Suprapubic skin (tissue), 4 donors: ENCODE measurements at regions not wholly inside any gene's neighbourhood (a gene's known extent, or its start where the extent isn't known, plus 50 kb on each side); places are given as distances from the start of the nearest gene placed in this dataset.

Experiments
- DNase-seq, 2 donors: peaks; one replicate each; pipeline ENCODE4 v3.0.0-alpha.2; 2019; ENCODE audit warnings: low spot score in 2 of 2
- H3K27ac ChIP-seq: fragments of 200-600 bp; sonication (generic); one replicate; pipeline ENCODE4 v1.5.1; 2019
- H3K27me3 ChIP-seq: fragments of 200-600 bp; sonication (generic); one replicate; pipeline ENCODE4 v1.5.1; 2019
- H3K36me3 ChIP-seq: fragments of 200-600 bp; sonication (generic); one replicate; pipeline ENCODE4 v1.5.1; 2019
- H3K4me1 ChIP-seq: fragments of 200-600 bp; sonication (generic); one replicate; pipeline ENCODE4 v1.5.1; 2019
- H3K4me3 ChIP-seq: fragments of 200-600 bp; sonication (generic); one replicate; pipeline ENCODE4 v1.5.1; 2019; ENCODE audit warnings: mild to moderate bottlenecking
- H3K9me3 ChIP-seq: fragments of 200-600 bp; sonication (generic); one replicate; pipeline ENCODE4 v1.5.1; 2019
- EP300 ChIP-seq: sonication (generic); formaldehyde crosslinking; IDR thresholded peaks from one replicate; pipeline ENCODE4 v1.6.1; 2017; ENCODE audit warnings: antibody characterized with exemption
- POLR2A ChIP-seq, 2 donors: fragments of 450-650 bp; IDR thresholded peaks; one replicate each; pipeline ENCODE4 v1.6.1; 2017; ENCODE audit warnings: antibody characterized with exemption in 2 of 2, mild to moderate bottlenecking in 2 of 2, moderate library complexity in 2 of 2
- POLR2AphosphoS5 ChIP-seq, 3 donors: sonication (generic); formaldehyde crosslinking; IDR thresholded peaks; one replicate each; pipeline ENCODE4 v1.6.1; 2017; ENCODE audit warnings: antibody characterized with exemption in 3 of 3
- WGBS: methylation state at CpG from one replicate; pipeline ENCODE4 v1.1.5; 2018; 5-methylcytosine and 5-hydroxymethylcytosine counted together
- TF ChIP-seq, protein P1 (sequence below), 2 donors: fragments of 200-600 bp in 1 of 2; fragments of 450-650 bp in 1 of 2; sonication (generic) in 1 of 2; IDR thresholded peaks; one replicate each; pipeline ENCODE4 v1.5.1; 2016 to 2019; ENCODE audit warnings: antibody characterized with exemption in 2 of 2, mild to moderate bottlenecking in 1 of 2, moderate library complexity in 1 of 2

DNA sequence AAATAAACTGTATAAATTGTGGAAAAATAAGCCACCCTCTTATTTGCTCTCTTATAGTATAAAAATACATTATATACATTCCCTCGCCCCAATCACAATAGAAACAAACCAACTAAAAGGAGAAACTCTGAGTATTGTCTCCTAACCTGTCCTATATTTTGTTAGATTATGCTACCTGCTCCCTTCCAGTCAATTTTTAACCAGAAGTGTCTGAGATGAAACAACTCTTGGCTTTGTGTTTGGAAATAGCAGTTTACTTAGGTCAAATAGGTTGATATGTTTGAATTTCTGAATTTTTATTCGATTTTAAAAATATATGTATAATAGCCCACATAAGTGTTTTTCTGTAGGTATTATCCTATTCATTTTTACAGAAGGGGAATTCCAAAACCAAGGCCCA lies 475.0 kb upstream of the ZNF462 start:
- WGBS = 100% methylated on average over 2 of the region's 2 CpGs

DNA sequence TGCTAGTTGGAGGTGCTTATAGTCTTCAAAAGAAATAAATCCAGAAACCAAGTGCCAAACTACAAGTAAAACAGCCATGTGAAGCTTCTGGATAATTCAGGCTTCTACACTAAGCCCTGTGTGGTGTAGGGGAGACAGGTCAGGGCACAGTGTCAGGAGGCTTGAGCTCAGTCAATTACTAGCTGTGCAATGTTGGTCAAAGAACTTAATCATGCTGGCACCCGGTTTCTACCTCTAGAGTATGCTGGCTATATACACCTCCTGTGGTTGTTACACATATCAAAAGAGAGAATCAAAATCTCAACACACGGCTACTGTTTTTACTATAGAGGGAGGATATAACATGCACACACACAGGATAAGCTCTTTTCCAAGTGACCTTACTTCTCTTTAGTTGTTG lies 469.7 kb upstream of the ZNF462 start:
- 86% methylated on average over 2 of the region's 2 CpGs for whole genome bisulfite sequencing
- no peak overlapping the region for H3K27ac ChIP-seq
- no peaks in the 10 kb centered on the region for H3K9me3 ChIP-seq
- H3K4me1 ChIP-seq = no peaks in the 10 kb centered on the region
- TF ChIP-seq, protein P1, sequence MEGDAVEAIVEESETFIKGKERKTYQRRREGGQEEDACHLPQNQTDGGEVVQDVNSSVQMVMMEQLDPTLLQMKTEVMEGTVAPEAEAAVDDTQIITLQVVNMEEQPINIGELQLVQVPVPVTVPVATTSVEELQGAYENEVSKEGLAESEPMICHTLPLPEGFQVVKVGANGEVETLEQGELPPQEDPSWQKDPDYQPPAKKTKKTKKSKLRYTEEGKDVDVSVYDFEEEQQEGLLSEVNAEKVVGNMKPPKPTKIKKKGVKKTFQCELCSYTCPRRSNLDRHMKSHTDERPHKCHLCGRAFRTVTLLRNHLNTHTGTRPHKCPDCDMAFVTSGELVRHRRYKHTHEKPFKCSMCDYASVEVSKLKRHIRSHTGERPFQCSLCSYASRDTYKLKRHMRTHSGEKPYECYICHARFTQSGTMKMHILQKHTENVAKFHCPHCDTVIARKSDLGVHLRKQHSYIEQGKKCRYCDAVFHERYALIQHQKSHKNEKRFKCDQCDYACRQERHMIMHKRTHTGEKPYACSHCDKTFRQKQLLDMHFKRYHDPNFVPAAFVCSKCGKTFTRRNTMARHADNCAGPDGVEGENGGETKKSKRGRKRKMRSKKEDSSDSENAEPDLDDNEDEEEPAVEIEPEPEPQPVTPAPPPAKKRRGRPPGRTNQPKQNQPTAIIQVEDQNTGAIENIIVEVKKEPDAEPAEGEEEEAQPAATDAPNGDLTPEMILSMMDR (IDR thresholded peaks at IDR 0.05) = no peak
- no peak for TF ChIP-seq POLR2AphosphoS5 (IDR thresholded peaks at IDR 0.05)
- no peak for TF ChIP-seq EP300
- TF ChIP-seq POLR2A (IDR thresholded peaks at IDR 0.05) = no peak
- H3K4me3 ChIP-seq = no peak overlapping the region
- no peak for DNase-seq
- H3K36me3 ChIP-seq = no peaks in the 10 kb centered on the region
- H3K27me3 ChIP-seq = no peaks in the 10 kb centered on the region

More for the DNA sequence above, 475.0 kb upstream of the ZNF462 start:
- no peaks in the 10 kb centered on the region for H3K4me1 ChIP-seq
- TF ChIP-seq POLR2AphosphoS5 (IDR thresholded peaks at IDR 0.05) = no peak
- no peak for TF ChIP-seq EP300
- TF ChIP-seq, protein P1 (IDR thresholded peaks at IDR 0.05) = no peak
- no peak for TF ChIP-seq POLR2A (IDR thresholded peaks at IDR 0.05)
- H3K36me3 ChIP-seq = no peaks in the 10 kb centered on the region
- no peaks in the 10 kb centered on the region for H3K9me3 ChIP-seq
- no peak for DNase-seq
- no peaks in the 10 kb centered on the region for H3K27me3 ChIP-seq
- no peak overlapping the region for H3K27ac ChIP-seq
- no peak overlapping the region for H3K4me3 ChIP-seq

DNA sequence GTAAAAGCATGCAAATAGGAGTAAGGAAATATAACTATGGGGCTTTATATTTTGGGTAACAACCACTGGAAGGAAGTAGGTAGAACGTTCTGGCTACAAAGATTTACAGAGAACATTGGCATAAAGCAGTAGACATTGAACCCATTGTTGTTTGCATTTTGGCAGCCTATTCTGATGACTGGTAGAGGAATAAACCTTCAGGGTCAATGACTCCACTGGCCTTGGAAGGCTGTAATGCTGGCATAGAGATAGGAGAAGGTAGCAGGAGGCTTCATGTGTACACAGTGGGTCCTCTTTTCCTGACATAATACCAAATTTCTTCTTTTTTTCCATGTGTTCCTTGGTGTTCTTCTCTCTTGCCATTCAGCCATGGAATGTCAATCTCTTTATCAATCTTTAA lies 462.8 kb upstream of the ZNF462 start:
- TF ChIP-seq POLR2A (IDR thresholded peaks at IDR 0.05) (no peak), POLR2AphosphoS5 (IDR thresholded peaks at IDR 0.05) (no peak), EP300 (no peak)
- TF ChIP-seq, protein P1 (IDR thresholded peaks at IDR 0.05) = no peak
- H3K4me1 ChIP-seq = no peaks in the 10 kb centered on the region
- 40% methylated on average over 1 of the region's 1 CpG for WGBS
- H3K27me3 ChIP-seq = no peaks in the 10 kb centered on the region
- no peaks in the 10 kb centered on the region for H3K9me3 ChIP-seq
- no peak for DNase-seq
- H3K36me3 ChIP-seq = no peaks in the 10 kb centered on the region
- H3K27ac ChIP-seq = no peak overlapping the region
- H3K4me3 ChIP-seq = no peak overlapping the region

DNA sequence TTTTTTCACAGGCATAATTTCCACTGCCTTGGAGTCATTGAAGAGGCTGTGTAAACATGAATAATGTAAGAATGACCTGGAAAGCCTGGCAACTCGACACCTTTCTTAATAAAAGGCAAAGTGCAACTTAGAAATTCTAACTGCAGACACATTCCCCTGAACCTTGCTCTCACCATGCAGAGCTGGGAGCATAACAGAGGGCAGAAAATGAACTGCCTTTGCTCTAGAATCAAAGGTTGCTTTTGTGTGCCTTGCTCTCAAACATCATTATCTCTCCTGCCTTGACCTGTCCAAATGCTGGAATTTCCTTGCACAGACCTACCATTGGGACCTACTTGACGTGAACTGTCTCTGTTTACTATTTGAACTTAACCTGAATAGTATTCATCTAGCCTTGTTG lies 462.0 kb upstream of the ZNF462 start:
- Histone ChIP-seq H3K27me3 (no peaks in the 10 kb centered on the region), H3K9me3 (no peaks in the 10 kb centered on the region), H3K4me1 (no peaks in the 10 kb centered on the region), H3K4me3 (no peak overlapping the region), H3K36me3 (no peaks in the 10 kb centered on the region), H3K27ac (no peak overlapping the region)
- WGBS = 77% methylated on average over 2 of the region's 2 CpGs
- DNase-seq = no peak
- TF ChIP-seq, protein P1 (IDR thresholded peaks at IDR 0.05) = no peak
- TF ChIP-seq POLR2A (IDR thresholded peaks at IDR 0.05) (no peak), POLR2AphosphoS5 (IDR thresholded peaks at IDR 0.05) (no peak), EP300 (no peak)

DNA sequence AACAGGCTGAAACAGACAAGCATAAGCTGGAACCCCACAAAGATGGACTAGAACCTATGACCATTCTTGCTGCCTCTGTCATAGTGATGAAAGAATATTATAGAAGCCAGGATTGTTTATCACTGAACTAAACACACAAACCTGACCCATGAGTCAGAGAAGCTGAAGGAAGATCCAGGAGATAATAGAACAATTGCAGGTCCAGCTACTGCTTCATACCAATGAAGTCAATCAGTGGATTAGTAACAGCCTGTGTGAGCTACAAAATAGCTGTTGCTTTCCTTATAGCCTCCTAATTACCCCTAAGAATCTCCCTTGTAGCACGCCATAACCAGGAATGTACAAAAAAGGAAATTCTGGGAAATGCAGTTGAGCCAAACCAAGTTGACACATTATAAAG lies 459.9 kb upstream of the ZNF462 start:
- Histone ChIP-seq H3K4me3 (no peak overlapping the region), H3K36me3 (no peaks in the 10 kb centered on the region), H3K27ac (no peak overlapping the region), H3K9me3 (no peaks in the 10 kb centered on the region), H3K4me1 (no peaks in the 10 kb centered on the region), H3K27me3 (no peaks in the 10 kb centered on the region)
- TF ChIP-seq POLR2A (IDR thresholded peaks at IDR 0.05) (no peak), EP300 (no peak), POLR2AphosphoS5 (IDR thresholded peaks at IDR 0.05) (no peak)
- TF ChIP-seq, protein P1 (IDR thresholded peaks at IDR 0.05) = no peak
- WGBS = 85% methylated on average over 1 of the region's 1 CpG
- DNase-seq = no peak
